ENCODE measurements at regions not wholly inside any gene's neighbourhood (a gene's known extent, or its start where the extent isn't known, plus 50 kb on each side); places are given as distances from the start of the nearest gene placed in this dataset.

DNA sequence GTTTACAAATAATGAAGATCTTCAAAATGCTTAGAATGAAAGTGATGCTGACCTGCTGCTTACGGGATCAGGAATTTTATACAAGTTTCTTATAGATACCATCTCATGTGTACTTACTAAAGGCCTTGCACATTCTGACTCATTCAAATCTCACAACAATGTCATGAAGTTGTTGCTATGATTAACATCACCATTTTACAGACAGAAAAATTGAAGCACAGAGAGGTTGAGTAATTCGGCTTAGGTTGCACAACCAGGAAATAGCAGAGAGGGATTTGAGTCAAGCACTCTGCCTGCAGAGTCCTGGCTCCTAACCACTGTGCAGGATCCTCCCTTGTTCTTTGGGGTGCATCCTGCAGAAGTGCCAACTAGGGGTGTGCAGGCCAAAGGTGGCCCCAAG, 471.9 kb downstream of the MIAT start:
- no peak for DNase-seq

- no peak for DNase-seq
These were observed 473.5 kb downstream of the MIAT start for GRCh38 chr22:27130906-27131305.

- no peak for DNase-seq
These were observed 474.0 kb downstream of the MIAT start for GRCh38 chr22:27131346-27131745.

- no peak for DNase-seq
These were observed 475.0 kb downstream of the MIAT start for GRCh38 chr22:27132400-27132799.

DNA sequence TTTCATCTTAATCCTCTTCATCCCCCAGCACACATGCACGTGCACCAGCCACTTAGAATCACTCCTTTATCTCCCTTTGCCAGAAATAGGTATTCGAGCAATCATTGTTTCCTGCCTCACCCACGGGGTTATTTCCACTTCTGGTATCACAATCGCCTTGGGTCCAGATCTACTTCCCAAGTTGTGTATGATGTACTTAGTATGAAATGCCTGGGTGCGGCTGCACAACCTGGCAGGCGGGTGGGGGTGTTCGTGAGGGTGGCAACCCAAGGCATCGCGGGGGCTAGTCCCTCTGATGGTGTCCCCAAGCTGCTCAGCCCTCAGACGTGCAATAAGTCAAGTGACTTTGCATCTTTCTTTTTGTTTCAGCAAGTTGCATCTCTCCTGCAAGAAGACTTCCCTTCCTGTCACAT, 475.6 kb downstream of the MIAT start:
- no peak for DNase-seq

GRCh38 chr22:27133681-27134314, 476.4 kb downstream of the MIAT start:
- DNase-seq: no peak

DNA sequence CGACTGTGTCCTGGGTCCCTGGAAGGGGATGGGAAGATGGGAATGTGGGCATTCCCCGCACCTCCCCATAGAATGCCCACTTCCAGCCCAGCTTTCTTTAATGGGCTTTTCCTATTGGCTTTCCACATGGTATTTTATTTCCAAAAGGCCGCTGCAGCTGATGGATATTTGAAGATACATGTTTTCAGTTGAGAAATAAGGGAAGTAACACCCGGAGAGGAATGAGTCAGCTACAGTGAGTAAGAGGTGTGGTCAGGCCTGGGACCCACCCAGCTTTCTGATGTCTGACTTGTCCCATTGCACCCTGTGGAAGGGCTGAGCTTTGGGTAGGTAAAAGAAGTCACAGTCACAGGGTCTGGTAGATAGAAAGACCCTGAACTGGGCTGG, 476.9 kb downstream of the MIAT start:
- no peak for DNase-seq

- no peak for DNase-seq
These were observed 477.9 kb downstream of the MIAT start for GRCh38 chr22:27135031-27135981.

DNA sequence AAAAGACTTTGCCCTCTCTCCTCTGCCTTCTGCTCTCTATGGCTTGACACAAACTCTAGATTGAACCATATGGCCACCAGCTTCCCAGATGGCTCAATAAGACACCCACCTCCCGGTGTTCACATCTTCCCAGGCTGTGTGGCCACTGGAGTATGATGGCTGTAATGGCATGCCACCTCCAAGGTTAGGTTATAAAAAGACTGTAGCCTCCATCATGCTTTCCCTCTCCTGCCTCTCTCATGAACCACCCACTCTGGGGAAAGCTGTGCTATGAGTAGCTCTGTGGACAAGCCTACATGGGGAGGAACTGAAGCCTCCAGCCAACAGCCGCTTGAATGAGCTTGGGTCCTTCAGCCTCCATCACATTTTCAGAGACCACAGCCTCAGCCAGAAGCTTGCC, 479.2 kb downstream of the MIAT start:
- no peak for DNase-seq

GRCh38 chr22:27137871-27138337, 480.5 kb downstream of the MIAT start:
- no peak for DNase-seq

- DNase-seq: no peak
These were observed 481.1 kb downstream of the MIAT start for GRCh38 chr22:27138471-27138870.

GRCh38 chr22:27139935-27140511, 482.6 kb downstream of the MIAT start:
- no peak for DNase-seq

GRCh38 chr22:27142286-27142685, 484.9 kb downstream of the MIAT start:
- DNase-seq: no peak

DNA sequence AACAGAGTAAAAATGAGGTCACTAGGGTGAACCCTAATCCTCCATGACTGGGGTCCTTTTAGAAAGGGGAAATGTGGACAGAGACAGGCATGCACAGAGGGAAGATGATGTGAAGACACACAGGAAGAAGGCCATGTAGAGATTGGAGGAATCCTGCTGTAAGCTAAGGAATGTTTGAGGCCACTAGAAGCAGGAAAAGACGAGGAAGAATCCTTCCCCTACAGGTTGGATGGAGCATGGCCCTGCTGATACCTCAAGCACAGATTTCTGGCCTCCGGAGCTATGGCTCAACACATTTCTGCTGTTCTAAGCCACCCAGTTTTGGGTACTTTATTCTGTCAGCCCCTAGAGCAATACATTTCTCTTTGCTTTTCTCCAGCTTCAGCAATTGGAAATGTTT, 486.9 kb downstream of the MIAT start:
- no peak for DNase-seq

DNA sequence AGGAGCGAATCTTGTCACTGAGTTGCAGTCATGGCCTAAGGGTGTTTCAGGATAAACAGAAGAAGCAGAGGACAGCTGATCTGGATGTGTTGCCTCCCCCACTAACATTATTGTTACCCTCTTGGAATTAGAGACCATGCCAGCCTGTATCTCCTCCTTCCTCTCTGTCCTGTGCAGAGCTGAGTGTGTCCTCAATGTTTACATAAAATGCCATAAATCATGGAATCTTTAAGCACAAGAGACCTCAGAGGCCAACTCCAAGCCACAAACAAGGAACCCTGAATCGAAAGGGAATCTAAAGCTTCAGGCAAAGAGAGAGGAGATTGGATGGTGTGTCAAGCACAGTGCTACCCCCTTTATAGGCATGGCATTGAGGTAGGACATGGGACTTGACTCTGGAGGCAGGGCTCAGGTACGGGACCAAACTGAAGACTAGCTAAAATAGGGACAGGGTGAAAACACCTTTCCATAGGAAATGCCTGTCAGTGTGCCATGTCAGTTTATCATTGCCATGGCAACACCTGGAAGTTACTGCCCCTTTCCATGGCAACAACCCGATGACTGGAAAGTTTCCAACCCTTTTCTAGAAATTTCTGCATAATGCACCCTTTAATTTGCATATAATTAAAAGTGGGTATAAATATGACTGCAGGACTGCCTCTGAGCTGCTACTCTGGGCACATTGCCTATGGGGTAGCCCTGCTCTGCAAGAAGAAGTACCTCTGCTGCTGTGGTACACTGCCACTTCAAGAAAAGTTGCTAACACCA, 489.7 kb downstream of the MIAT start:
- no peak for DNase-seq

- DNase-seq: no peak
These were observed 490.7 kb downstream of the MIAT start for GRCh38 chr22:27148055-27148454.

GRCh38 chr22:27148886-27149470, 491.6 kb downstream of the MIAT start:
- no peak for DNase-seq

DNA sequence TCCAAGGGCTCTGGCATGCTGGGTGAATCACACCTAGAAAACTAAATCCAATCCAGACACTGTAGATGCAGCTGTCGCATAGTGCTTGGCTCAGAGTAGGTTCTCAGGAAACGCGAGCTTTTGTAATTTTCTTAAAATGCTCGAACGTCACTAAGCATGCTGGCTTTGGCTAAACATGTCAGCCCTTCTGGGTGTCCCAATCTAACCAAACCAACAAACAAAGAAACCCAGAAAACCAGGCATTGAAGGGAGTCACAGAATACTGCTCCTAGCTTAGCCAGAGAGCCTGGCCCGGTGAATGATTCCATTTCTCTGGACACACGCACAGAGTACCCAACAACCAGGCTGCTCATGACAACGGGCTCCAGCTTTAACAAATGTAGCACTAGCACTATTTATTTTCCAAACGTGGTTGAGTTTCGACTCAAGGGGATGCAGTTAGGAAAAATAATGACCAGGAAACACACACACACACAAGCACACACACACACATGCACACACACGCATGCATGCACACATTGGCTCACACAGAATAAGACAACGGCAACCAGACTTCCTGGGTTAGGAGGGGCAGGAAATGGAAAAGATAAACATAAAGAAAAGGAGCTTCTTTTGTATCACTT, 492.6 kb downstream of the MIAT start:
- no peak for DNase-seq

DNA sequence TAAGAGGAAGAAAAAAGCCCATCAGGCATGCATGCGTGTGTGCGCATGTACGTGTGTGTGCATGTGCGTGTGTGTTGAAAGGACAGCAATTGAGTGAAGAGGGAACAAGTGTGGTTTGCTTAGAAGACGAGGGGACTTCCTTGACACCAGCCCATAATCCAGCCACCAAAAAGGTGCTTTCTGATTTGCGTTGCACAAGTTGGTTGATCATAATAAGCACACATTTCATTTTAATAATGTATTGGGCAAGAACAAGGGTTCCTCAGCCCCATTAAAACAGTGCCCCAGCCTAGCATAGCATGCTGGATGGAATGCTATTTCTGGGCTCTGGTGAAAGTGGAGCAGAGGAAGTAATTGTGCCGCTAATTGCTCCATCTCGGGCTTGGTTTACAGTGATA, 493.2 kb downstream of the MIAT start:
- no peak for DNase-seq

- DNase-seq: no peak
These were observed 494.0 kb downstream of the MIAT start for GRCh38 chr22:27151407-27151806.

- no peak for DNase-seq
These were observed 494.6 kb downstream of the MIAT start for GRCh38 chr22:27152033-27152432.

GRCh38 chr22:27152883-27153282, 495.5 kb downstream of the MIAT start:
- no peak for DNase-seq
